ENCODE measurements at regions not wholly inside any gene's neighbourhood (a gene's known extent, or its start where the extent isn't known, plus 50 kb on each side); places are given as distances from the start of the nearest gene placed in this dataset.

- no peak overlapping the region for H3K4me3 ChIP-seq (replicated peaks; ENCODE audit: low read depth, low read length)
- DNase-seq (ENCODE audit: extremely low read depth, low read depth) = no peak
- no peak for TF ChIP-seq CTCF (IDR thresholded peaks at IDR 0.05; ENCODE audit: low read depth, low read length, missing control alignments)
Measured at GRCh38 chr15:91789136-91789535, 64.4 kb upstream of the SLCO3A1 start.

- H3K4me3 ChIP-seq (replicated peaks; ENCODE audit: low read depth, low read length) = no peak overlapping the region
- DNase-seq (ENCODE audit: extremely low read depth, low read depth) = no peak
- TF ChIP-seq CTCF (IDR thresholded peaks at IDR 0.05; ENCODE audit: low read depth, low read length, missing control alignments) = no peak
Measured at GRCh38 chr15:91790836-91791235, 62.7 kb upstream of the SLCO3A1 start.

GRCh38 chr15:91793771-91794170 is 59.7 kb upstream of the SLCO3A1 start:
- DNase-seq (ENCODE audit: extremely low read depth, low read depth) = no peak
- no peak for TF ChIP-seq CTCF (IDR thresholded peaks at IDR 0.05; ENCODE audit: low read depth, low read length, missing control alignments)
- H3K4me3 ChIP-seq (replicated peaks; ENCODE audit: low read depth, low read length) = no peak overlapping the region

GRCh38 chr15:91795235-91795634 is 58.3 kb upstream of the SLCO3A1 start:
- no peak overlapping the region for H3K4me3 ChIP-seq (replicated peaks; ENCODE audit: low read depth, low read length)
- DNase-seq (ENCODE audit: extremely low read depth, low read depth) = no peak
- TF ChIP-seq CTCF (IDR thresholded peaks at IDR 0.05; ENCODE audit: low read depth, low read length, missing control alignments) = no peak

- no peak for TF ChIP-seq CTCF (IDR thresholded peaks at IDR 0.05; ENCODE audit: low read depth, low read length, missing control alignments)
- no peak overlapping the region for H3K4me3 ChIP-seq (replicated peaks; ENCODE audit: low read depth, low read length)
- DNase-seq (ENCODE audit: extremely low read depth, low read depth) = no peak
Measured at GRCh38 chr15:91801836-91802534, 51.5 kb upstream of the SLCO3A1 start.

GRCh38 chr15:91803260-91803659 is 50.2 kb upstream of the SLCO3A1 start:
- no peak for DNase-seq (ENCODE audit: extremely low read depth, low read depth)
- no peak for TF ChIP-seq CTCF (IDR thresholded peaks at IDR 0.05; ENCODE audit: low read depth, low read length, missing control alignments)

More at GRCh38 chr15:91803260-91803659, 50.2 kb upstream of the SLCO3A1 start:
- no peak overlapping the region for H3K4me3 ChIP-seq (replicated peaks; ENCODE audit: low read depth, low read length)
